ENCODE measurements at regions not wholly inside any gene's neighbourhood (a gene's known extent, or its start where the extent isn't known, plus 50 kb on each side); places are given as distances from the start of the nearest gene placed in this dataset.

DNA sequence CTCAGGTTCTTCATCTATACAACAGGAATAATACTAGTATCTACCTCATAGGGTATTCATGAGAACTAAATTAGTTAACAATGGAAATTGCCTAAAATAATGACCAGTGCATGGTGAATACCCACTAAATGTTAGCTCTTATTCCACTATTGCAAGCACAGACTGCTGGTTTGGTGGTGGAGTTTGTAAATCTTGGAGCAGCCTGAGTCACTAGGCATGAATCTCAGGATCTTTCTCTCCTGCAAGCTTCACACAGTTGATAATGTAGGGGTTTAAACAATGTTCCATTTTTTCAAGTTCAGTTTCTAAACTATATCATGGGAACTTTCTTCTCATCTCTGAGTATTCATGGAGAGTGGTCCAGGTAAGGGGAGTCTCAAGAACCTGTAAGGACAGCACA, 84.0 kb downstream of the OSR1 start:
- TF ChIP-seq, protein P1, sequence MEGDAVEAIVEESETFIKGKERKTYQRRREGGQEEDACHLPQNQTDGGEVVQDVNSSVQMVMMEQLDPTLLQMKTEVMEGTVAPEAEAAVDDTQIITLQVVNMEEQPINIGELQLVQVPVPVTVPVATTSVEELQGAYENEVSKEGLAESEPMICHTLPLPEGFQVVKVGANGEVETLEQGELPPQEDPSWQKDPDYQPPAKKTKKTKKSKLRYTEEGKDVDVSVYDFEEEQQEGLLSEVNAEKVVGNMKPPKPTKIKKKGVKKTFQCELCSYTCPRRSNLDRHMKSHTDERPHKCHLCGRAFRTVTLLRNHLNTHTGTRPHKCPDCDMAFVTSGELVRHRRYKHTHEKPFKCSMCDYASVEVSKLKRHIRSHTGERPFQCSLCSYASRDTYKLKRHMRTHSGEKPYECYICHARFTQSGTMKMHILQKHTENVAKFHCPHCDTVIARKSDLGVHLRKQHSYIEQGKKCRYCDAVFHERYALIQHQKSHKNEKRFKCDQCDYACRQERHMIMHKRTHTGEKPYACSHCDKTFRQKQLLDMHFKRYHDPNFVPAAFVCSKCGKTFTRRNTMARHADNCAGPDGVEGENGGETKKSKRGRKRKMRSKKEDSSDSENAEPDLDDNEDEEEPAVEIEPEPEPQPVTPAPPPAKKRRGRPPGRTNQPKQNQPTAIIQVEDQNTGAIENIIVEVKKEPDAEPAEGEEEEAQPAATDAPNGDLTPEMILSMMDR (IDR thresholded peaks at IDR 0.05): no peak
- no peak for TF ChIP-seq EP300 (IDR thresholded peaks at IDR 0.05)
- TF ChIP-seq POLR2A (IDR thresholded peaks at IDR 0.05): no peak

Data from ovary (tissue), 3 donors.